ENCODE measurements at regions not wholly inside any gene's neighbourhood (a gene's known extent, or its start where the extent isn't known, plus 50 kb on each side); places are given as distances from the start of the nearest gene placed in this dataset.
A peak's percentile ranks its signal among the peaks of the same experiment; 100 is the strongest.

GRCh38 chr20:59095140-59095539, 52.6 kb upstream of the PRELID3B start:
- Histone ChIP-seq H3K27me3 (ENCODE audit: control insufficient read depth in 2 of 2, insufficient read depth in 2 of 2, low read length in 2 of 2) (peaks cover 13 to 16% of the 10 kb centered on the region in 2 experiments), H3K9me3 (replicated peaks; ENCODE audit: control insufficient read depth, insufficient read depth, low read depth, low read length) (no peaks in the 10 kb centered on the region), H3K27ac (ENCODE audit: extremely low read depth, low read depth, low read length) (no peak overlapping the region), H3K9me1 (ENCODE audit: control insufficient read depth, insufficient read depth, low read length) (no peaks in the 10 kb centered on the region), H3K9ac (ENCODE audit: insufficient read depth in 1 of 2, low read depth in 2 of 2, low read length in 2 of 2) (no peak overlapping the region), H3K36me3 (ENCODE audit: control insufficient read depth, insufficient read depth, low read length) (no peaks in the 10 kb centered on the region), H2AFZ (ENCODE audit: low read depth, low read length) (no peak overlapping the region), H3K4me1 (replicated peaks in 1 of 2; ENCODE audit: control insufficient read depth in 2 of 2, insufficient read depth in 2 of 2, low read length in 2 of 2) (no peaks in the 10 kb centered on the region), H3K4me3 (no peak overlapping the region), H3K79me2 (ENCODE audit: control insufficient read depth, insufficient read depth, low read length) (no peaks in the 10 kb centered on the region), H3K4me2 (ENCODE audit: insufficient read depth, low read length) (no peak overlapping the region), H4K20me1 (replicated peaks; ENCODE audit: control insufficient read depth, insufficient read depth, low read length) (no peaks in the 10 kb centered on the region)
- 0% methylated on average over 2 of the region's 3 CpGs for WGBS (ENCODE audit: insufficient coverage, low coverage, missing lambda C conversion rate)
- ChIA-PET CTCF (ENCODE audit: low intra/inter-chr PET ratio) (no interaction called here), POLR2A (no interaction called here)
- ATAC-seq (no peak), FAIRE-seq (peak; percentile 26), DNase-seq (ENCODE audit: extremely low read depth in 1 of 4, low spot score in 3 of 4) (no peak)
- intact Hi-C loops (cut with micrococcal nuclease) (no loop called here), in situ Hi-C loops (cut with MboI) (no loop called here)
- no TSS peak for BruUV-seq (replicated peaks)
- TF ChIP-seq THRA (IDR thresholded peaks at IDR 0.05) (no peak), ASH1L (IDR thresholded peaks at IDR 0.05; ENCODE audit: borderline replicate concordance, low read depth, partially characterized antibody) (no peak), CTCF (IDR thresholded peaks at IDR 0.05 in 2 of 3, conservative IDR thresholded peaks at IDR 0.05 in 1 of 3; ENCODE audit: insufficient read depth in 2 of 3, low read depth in 1 of 3, low read length in 3 of 3) (no peak), FUS (optimal IDR thresholded peaks at IDR 0.05; ENCODE audit: low read depth, low read length) (no peak), IFI16 (CRISPR knock-in tag; IDR thresholded peaks at IDR 0.05) (no peak), TSHZ1 (CRISPR knock-in tag; IDR thresholded peaks at IDR 0.05) (no peak), ZNF76 (CRISPR knock-in tag; IDR thresholded peaks at IDR 0.05; ENCODE audit: borderline replicate concordance) (no peak), POLR3G (IDR thresholded peaks at IDR 0.05; ENCODE audit: extremely low read depth, insufficient read length, insufficient replicate concordance) (no peak), MAZ (CRISPR knock-in tag; conservative IDR thresholded peaks at IDR 0.05 in 1 of 2, IDR thresholded peaks at IDR 0.05 in 1 of 2) (no peak), ZNF644 (tag; IDR thresholded peaks at IDR 0.05; ENCODE audit: low read depth) (no peak), BDP1 (IDR thresholded peaks at IDR 0.05; ENCODE audit: insufficient read depth, insufficient read length) (no peak), ZNF217 (CRISPR knock-in tag; IDR thresholded peaks at IDR 0.05) (no peak)
- TF ChIP-seq, protein P1, sequence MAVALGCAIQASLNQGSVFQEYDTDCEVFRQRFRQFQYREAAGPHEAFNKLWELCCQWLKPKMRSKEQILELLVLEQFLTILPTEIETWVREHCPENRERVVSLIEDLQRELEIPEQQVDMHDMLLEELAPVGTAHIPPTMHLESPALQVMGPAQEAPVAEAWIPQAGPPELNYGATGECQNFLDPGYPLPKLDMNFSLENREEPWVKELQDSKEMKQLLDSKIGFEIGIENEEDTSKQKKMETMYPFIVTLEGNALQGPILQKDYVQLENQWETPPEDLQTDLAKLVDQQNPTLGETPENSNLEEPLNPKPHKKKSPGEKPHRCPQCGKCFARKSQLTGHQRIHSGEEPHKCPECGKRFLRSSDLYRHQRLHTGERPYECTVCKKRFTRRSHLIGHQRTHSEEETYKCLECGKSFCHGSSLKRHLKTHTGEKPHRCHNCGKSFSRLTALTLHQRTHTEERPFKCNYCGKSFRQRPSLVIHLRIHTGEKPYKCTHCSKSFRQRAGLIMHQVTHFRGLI (CRISPR knock-in tag; IDR thresholded peaks at IDR 0.05), result no peak
